GM19395 (cell line): ENCODE measurements at regions not wholly inside any gene's neighbourhood (a gene's known extent, or its start where the extent isn't known, plus 50 kb on each side); places are given as distances from the start of the nearest gene placed in this dataset.
"Not testable (repeated sequence)": the region's sequence is repeated elsewhere in the genome, so short reads cannot be mapped to it uniquely, and the experiment has no call there.

Source experiments
- ATAC-seq: cut with Tn5 transposase; IDR thresholded peaks from one replicate; pipeline ENCODE4 v1.9.1; 2021; ENCODE audit warnings: mild to moderate bottlenecking, moderate library complexity; ENCODE audit not compliant: unreplicated experiment

DNA sequence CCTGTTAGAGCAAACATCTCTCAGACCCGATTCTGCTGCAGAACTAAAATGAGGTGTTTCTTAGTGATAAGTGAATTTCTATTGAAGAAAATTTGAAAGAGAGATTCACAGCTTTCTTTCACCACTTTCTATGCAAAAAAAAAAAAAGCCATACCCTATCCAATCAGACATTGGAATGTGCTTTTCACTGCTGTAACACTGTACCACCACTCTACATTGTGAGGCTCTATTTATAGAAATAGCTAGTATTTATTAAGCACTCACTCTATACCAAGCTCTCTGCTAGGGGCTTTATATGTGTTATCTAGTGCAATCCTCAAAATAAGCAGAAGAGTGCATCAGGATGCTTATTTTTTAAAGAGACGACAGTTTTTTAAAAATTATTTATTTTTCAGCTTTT lies 580.6 kb upstream of the VRK2 start:
- ATAC-seq: no peak

GRCh38 chr2:57475391-57475790 lies 571.2 kb upstream of the VRK2 start:
- no peak for ATAC-seq

- ATAC-seq: no peak
Measured at GRCh38 chr2:57479981-57480380, 566.6 kb upstream of the VRK2 start.

- ATAC-seq: no peak
Measured at GRCh38 chr2:57488061-57488460, 558.5 kb upstream of the VRK2 start.

- no peak for ATAC-seq
Measured at GRCh38 chr2:57490741-57491140, 555.9 kb upstream of the VRK2 start.

GRCh38 chr2:57491213-57491612 lies 555.4 kb upstream of the VRK2 start:
- no peak for ATAC-seq

GRCh38 chr2:57493966-57494365 lies 552.6 kb upstream of the VRK2 start:
- not testable (repeated sequence) for ATAC-seq

DNA sequence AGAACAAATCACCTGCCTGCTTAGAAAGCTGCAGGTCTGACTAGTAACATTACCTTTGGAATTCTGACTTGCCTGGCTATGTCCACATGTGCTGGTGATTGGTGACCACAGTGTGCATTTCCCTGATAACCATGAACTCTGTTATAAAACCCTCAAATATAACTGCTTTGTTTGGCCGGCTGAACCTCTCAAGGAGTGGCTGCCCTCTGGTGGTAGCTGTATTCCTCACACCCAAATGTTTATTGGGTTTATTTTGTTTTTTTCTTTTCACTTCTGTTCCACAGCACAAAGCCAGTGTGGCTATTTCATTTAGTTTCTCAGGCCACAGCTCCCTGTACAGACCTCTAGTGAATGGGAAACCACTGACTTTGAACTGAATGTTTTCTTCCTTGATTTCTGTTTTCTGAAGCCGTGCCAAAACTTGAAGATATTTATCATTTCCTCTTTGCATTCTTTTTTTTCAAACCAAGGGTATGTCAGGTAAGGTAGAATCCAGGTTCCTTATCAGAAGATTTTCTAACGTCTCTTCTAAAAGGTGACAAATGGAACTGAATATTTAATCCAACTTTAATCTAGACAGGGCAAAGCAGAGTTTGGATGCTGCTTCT lies 549.0 kb upstream of the VRK2 start:
- peak; percentile 92 for ATAC-seq

DNA sequence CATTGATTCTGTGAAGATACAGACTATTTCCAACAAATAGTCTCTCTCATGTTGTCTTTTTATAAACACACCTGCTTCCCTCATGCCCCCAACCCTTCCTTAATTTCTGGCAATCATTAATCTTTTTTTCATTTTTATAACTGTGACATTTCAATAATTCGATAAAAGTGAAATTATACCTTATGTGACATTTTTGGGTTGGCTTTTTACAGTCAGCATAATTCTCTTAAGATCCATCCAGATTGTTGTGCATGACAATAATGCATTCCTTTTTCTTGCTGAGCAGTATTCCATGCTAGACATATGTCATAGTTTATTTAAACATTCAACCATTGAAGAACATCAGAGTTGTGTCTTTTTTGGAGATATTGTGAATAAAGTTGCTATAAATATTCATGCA lies 541.8 kb upstream of the VRK2 start:
- no peak for ATAC-seq

DNA sequence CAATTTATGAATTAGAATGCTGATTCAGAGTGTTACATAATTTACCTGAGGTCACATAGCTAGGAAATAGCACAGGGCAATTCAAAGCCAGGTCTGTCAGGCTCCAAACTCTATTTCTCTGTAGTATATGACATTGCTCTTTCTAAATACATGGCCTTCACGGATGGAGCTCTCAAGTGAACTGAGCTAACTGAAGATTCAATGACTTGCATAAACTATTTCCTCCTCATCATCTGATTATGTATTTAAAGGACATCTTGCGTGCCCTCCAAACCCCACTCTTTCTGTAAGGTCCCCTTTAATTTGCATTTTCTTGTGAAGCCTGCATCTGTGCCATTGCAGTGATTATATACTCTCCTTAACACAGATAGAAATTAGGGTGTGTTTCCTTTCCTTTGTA lies 537.4 kb upstream of the VRK2 start:
- no peak for ATAC-seq

- ATAC-seq: no peak
Measured at GRCh38 chr2:57510704-57511103, 535.9 kb upstream of the VRK2 start.

GRCh38 chr2:57515366-57515765 lies 531.2 kb upstream of the VRK2 start:
- no peak for ATAC-seq

DNA sequence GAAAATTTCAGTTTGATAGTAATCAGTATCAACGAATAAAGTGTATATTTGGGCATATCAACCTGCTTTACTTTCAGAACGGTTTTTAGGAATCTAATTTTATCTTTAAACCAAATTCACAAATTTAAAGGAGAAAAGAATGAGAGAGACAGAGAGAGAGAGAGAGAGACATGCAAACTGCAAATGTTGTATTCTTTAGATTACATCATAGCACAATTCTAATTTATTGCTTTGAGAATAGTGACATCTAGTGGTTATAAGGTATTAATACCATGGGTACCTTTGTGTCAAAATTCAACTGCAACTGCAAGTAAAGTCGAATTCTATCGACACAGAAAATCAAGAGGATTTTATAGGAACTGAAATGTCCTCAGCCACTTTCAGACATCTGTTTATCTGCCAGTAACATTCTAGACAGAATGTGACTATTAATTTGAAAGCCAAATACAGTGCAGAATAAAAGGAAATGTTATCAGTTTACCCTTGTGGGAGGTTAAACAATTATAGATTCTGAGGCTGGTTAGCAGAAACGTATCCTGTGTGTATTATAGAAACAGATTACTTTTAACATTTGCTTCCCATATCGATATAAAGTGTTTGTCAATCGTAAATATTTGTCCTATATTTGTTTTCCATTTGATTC lies 529.8 kb upstream of the VRK2 start:
- peak; percentile 96 for ATAC-seq

GRCh38 chr2:57523304-57523703 lies 523.3 kb upstream of the VRK2 start:
- no peak for ATAC-seq

- no peak for ATAC-seq
Measured at GRCh38 chr2:57527685-57528084, 518.9 kb upstream of the VRK2 start.

GRCh38 chr2:57528499-57528898 lies 518.1 kb upstream of the VRK2 start:
- ATAC-seq: no peak

DNA sequence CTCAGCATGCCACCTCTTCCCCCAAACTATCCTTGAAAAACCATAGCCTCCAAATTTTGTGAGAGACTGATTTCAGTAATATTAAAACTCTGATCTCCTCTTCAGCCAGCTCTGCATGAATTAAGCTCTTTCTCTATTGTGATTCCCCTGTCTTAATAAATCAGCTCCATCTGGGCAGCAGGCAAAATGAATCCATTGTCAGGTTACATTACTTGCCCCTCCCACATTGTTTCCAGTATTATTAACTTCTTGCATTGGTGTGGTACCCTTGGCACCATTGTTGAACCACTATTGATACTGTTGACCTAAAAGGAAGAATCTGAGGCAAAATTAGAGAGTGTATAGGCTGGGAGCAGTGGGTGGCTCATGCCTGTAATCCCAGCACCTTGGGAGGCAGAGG lies 512.2 kb upstream of the VRK2 start:
- ATAC-seq: no peak

DNA sequence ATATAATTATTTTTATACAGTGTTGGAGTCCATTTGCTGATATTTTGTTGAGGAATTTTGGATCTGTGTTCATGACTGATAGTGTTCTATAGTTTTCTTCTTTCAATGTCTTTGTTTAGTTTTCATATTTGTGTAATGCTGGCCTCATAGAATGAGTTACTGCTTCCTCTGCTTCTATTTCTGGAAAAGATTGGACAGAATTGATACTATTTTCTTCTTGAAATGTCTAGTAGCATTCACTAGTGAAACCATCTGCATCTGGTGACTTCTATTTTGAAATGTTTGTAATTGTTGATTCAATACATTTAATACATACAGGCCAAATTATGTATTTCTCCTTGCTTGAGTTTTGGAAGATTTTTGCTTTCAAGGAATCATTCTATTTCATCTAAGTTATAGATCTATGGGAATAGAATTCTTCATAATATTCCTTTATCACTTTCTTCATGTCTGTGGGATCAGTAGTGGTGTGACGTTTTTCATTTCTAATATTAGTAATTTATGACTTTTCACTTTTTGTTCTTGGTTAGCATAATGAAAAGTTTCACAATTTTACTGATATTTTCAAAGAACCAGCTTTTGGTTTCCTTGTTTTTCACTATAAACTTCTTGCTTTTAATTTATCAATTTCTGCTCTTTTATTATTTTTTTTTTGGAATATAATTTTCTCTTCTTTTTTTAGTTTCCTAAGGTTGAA lies 509.9 kb upstream of the VRK2 start:
- peak; percentile 83 for ATAC-seq

DNA sequence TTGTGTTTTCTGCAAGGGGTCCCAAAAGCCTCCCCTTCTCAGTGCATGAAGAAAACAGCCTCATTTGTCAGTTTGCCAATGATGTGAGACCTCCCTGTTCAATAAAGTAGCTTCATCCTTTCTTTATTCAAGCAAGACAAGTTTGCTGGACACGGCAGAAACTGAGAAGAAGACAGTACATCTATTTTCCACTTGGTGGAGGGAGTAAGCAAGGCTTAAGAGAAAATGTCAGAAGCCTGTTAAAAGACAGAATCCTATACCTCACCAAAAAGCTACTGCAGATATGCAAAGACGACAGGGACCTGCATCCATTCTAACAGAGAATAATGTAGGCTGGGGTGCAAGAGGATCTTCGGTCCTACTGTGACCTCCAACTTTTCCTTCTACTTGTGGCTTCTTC lies 506.8 kb upstream of the VRK2 start:
- no peak for ATAC-seq

GRCh38 chr2:57542081-57542480 lies 504.5 kb upstream of the VRK2 start:
- no peak for ATAC-seq

- no peak for ATAC-seq
Measured at GRCh38 chr2:57543211-57543610, 503.4 kb upstream of the VRK2 start.

GRCh38 chr2:57544624-57545023 lies 502.0 kb upstream of the VRK2 start:
- ATAC-seq: no peak
